Keratinocyte (primary cell): ENCODE measurements at regions not wholly inside any gene's neighbourhood (a gene's known extent, or its start where the extent isn't known, plus 50 kb on each side); places are given as distances from the start of the nearest gene placed in this dataset.

Experiments used
- DNase-seq: peaks from one replicate; pipeline ENCODE4 v3.0.0-alpha.2; 2011; ENCODE audit warnings: low read depth, missing footprints, low spot score
- FAIRE-seq: peaks from 2 replicates; lab custom pipeline; 2011; peaks lifted over from hg19 to GRCh38; lab: Jason Lieb, UNC
- H2AFZ ChIP-seq: 2 replicates; pipeline ENCODE4 v1.6.0; 2012; ENCODE audit warnings: low read length, control low read depth, inconsistent platforms; ENCODE audit not compliant: control insufficient read depth
- H3K27ac ChIP-seq: 2 replicates; pipeline ENCODE4 v1.5.1; 2011; ENCODE audit warnings: low read length; ENCODE audit not compliant: control insufficient read depth, insufficient read depth
- H3K27me3 ChIP-seq: 3 replicates; pipeline ENCODE4 v1.6.0; 2011; ENCODE audit warnings: low read length; ENCODE audit not compliant: control insufficient read depth, insufficient read depth; ENCODE audit errors: extremely low read depth
- H3K36me3 ChIP-seq, 2 experiments: 2 replicates in 1 of 2; 3 replicates in 1 of 2; pipeline ENCODE4 v1.5.1; 2011; ENCODE audit warnings: low read length in 2 of 2, mild to moderate bottlenecking in 1 of 2; ENCODE audit not compliant: control insufficient read depth in 2 of 2, insufficient read depth in 2 of 2; ENCODE audit errors: extremely low read depth in 1 of 2
- H3K4me1 ChIP-seq: 3 replicates; pipeline ENCODE4 v1.5.1; 2011; ENCODE audit warnings: low read length; ENCODE audit not compliant: control insufficient read depth, insufficient read depth; ENCODE audit errors: extremely low read depth
- H3K4me2 ChIP-seq: 3 replicates; pipeline ENCODE4 v1.6.0; 2011; ENCODE audit warnings: low read depth, low read length; ENCODE audit not compliant: control insufficient read depth, insufficient read depth; ENCODE audit errors: extremely low read depth
- H3K4me3 ChIP-seq, 3 experiments: fragments of 200-600 bp in 1 of 3; sonication (generic) in 1 of 3; 2 replicates in 2 of 3; 3 replicates in 1 of 3; pipeline ENCODE4 v1.5.1; 2011 to 2016; ENCODE audit warnings: low read length in 3 of 3, mild to moderate bottlenecking in 3 of 3, control low read depth in 2 of 3, inconsistent platforms in 1 of 3, low read depth in 1 of 3, mixed read lengths in 1 of 3, mixed run types in 1 of 3, moderate library complexity in 1 of 3; ENCODE audit not compliant: control insufficient read depth in 2 of 3, insufficient read depth in 2 of 3; ENCODE audit errors: extremely low read depth in 1 of 3
- H3K79me2 ChIP-seq: 2 replicates; pipeline ENCODE4 v1.6.0; 2012; ENCODE audit warnings: low read length; ENCODE audit not compliant: control insufficient read depth, insufficient read depth
- H3K9ac ChIP-seq: 3 replicates; pipeline ENCODE4 v1.6.0; 2011; ENCODE audit warnings: low read length; ENCODE audit not compliant: control insufficient read depth, insufficient read depth; ENCODE audit errors: extremely low read depth
- H3K9me1 ChIP-seq: 3 replicates; pipeline ENCODE4 v1.6.0; 2011; ENCODE audit warnings: low read length; ENCODE audit not compliant: control insufficient read depth, insufficient read depth; ENCODE audit errors: extremely low read depth
- H3K9me3 ChIP-seq: 2 replicates; pipeline ENCODE4 v1.5.1; 2012; ENCODE audit warnings: low read depth, low read length; ENCODE audit not compliant: control insufficient read depth
- H4K20me1 ChIP-seq: 3 replicates; pipeline ENCODE4 v1.6.0; 2011; ENCODE audit warnings: low read length; ENCODE audit not compliant: control insufficient read depth, insufficient read depth; ENCODE audit errors: extremely low read depth
- EZH2 ChIP-seq: IDR thresholded peaks from one replicate; pipeline ENCODE4 v1.6.1; 2012; ENCODE audit warnings: inconsistent platforms, mild to moderate bottlenecking, low read length, moderate library complexity
- dilution Hi-C: fragments of 300-500 bp; cut with MboI; formaldehyde crosslinking; loops from one replicate; pipeline ENCODE4 v1.7.0; 2020; ENCODE audit warnings: low sequenced_read_pairs; ENCODE audit not compliant: extremely low pct_ligation_motif_present
- TF ChIP-seq, protein P1 (sequence below), 3 experiments: IDR thresholded peaks in 1 of 3; conservative IDR thresholded peaks in 1 of 3; optimal IDR thresholded peaks in 1 of 3; 2 replicates in 2 of 3; 3 replicates in 1 of 3; pipeline versions ENCODE3 to v1.5.1; 2011; ENCODE audit warnings: low read length in 3 of 3, mild to moderate bottlenecking in 3 of 3, moderate library complexity in 2 of 3, control low read depth in 1 of 3, inconsistent platforms in 1 of 3; ENCODE audit not compliant: insufficient read depth in 2 of 3; ENCODE audit errors: extremely low read depth in 1 of 3

DNA sequence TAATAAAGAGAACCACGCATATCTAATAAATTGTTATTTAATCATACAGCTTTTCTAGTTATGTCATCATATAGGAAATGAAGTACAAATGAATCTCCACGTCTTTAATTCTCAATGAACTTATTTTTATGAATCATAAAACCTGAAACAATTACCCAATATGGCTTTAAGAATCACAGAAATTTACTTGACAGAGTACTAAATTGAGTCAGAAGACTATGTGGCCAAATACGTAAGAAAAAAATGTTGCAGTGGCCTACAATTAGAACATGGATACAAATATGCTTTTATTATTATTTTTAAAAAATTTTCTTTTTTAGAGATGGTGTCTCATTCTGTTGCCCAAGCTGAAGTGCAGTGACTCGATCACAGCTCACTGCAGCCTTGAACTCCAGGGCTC lies 584.7 kb upstream of the SLC35B3 start:
- Histone ChIP-seq H3K4me3 (no peak overlapping the region), H3K9me3 (no peaks in the 10 kb centered on the region), H4K20me1 (no peaks in the 10 kb centered on the region), H3K9me1 (no peaks in the 10 kb centered on the region), H3K27me3 (no peaks in the 10 kb centered on the region), H3K4me2 (no peak overlapping the region), H3K4me1 (no peaks in the 10 kb centered on the region), H3K9ac (no peak overlapping the region), H3K36me3 (no peaks in the 10 kb centered on the region), H2AFZ (no peak overlapping the region), H3K79me2 (no peaks in the 10 kb centered on the region), H3K27ac (no peak overlapping the region)
- TF ChIP-seq EZH2, result no peak
- TF ChIP-seq, protein P1, sequence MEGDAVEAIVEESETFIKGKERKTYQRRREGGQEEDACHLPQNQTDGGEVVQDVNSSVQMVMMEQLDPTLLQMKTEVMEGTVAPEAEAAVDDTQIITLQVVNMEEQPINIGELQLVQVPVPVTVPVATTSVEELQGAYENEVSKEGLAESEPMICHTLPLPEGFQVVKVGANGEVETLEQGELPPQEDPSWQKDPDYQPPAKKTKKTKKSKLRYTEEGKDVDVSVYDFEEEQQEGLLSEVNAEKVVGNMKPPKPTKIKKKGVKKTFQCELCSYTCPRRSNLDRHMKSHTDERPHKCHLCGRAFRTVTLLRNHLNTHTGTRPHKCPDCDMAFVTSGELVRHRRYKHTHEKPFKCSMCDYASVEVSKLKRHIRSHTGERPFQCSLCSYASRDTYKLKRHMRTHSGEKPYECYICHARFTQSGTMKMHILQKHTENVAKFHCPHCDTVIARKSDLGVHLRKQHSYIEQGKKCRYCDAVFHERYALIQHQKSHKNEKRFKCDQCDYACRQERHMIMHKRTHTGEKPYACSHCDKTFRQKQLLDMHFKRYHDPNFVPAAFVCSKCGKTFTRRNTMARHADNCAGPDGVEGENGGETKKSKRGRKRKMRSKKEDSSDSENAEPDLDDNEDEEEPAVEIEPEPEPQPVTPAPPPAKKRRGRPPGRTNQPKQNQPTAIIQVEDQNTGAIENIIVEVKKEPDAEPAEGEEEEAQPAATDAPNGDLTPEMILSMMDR (optimal IDR thresholded peaks at IDR 0.05 in 1 of 3, IDR thresholded peaks at IDR 0.05 in 1 of 3, conservative IDR thresholded peaks at IDR 0.05 in 1 of 3; ENCODE audit: extremely low read depth in 1 of 3, insufficient read depth in 2 of 3, low read length in 3 of 3), result no peak
- DNase-seq (no peak), FAIRE-seq (no peak)
- dilution Hi-C loops, result no loop called here

DNA sequence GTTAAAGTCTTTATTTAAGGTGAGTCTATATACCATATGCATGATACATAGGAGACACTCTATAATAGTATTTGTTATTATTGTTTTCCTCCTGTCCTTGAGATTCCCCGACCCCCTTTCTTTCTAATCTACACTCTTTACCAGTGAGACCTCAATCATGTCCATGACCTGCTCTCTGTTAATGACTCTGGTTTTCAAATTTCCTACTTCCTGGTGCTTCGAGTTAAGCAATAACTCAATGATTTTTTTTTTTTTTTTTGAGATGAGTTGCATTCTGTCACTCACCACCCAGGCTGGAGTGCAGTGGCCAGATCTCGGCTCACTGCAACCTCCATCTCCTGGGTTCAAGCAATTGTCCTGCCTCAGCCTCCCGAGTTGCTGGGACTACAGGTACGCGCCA lies 574.6 kb upstream of the SLC35B3 start:
- H3K4me3 ChIP-seq, result no peak overlapping the region
- H3K79me2 ChIP-seq, result no peaks in the 10 kb centered on the region
- DNase-seq, result no peak
- dilution Hi-C loops, result no loop called here
- no peaks in the 10 kb centered on the region for H3K27me3 ChIP-seq
- H3K9ac ChIP-seq, result no peak overlapping the region
- H3K27ac ChIP-seq, result no peak overlapping the region
- FAIRE-seq, result no peak
- H3K4me2 ChIP-seq, result no peak overlapping the region
- TF ChIP-seq, protein P1 (optimal IDR thresholded peaks at IDR 0.05 in 1 of 3, IDR thresholded peaks at IDR 0.05 in 1 of 3, conservative IDR thresholded peaks at IDR 0.05 in 1 of 3; ENCODE audit: extremely low read depth in 1 of 3, insufficient read depth in 2 of 3, low read length in 3 of 3), result no peak
- TF ChIP-seq EZH2, result no peak
- H3K36me3 ChIP-seq, result no peaks in the 10 kb centered on the region
- no peaks in the 10 kb centered on the region for H4K20me1 ChIP-seq
- H3K9me1 ChIP-seq, result no peaks in the 10 kb centered on the region
- H2AFZ ChIP-seq, result no peak overlapping the region
- no peaks in the 10 kb centered on the region for H3K4me1 ChIP-seq
- no peaks in the 10 kb centered on the region for H3K9me3 ChIP-seq
